CD4-positive, alpha-beta T cell treated with Interleukin-15 for 4 hours (primary cell): ENCODE measurements at regions not wholly inside any gene's neighbourhood (a gene's known extent, or its start where the extent isn't known, plus 50 kb on each side); places are given as distances from the start of the nearest gene placed in this dataset.

Source experiments
- DNase-seq: peaks from one replicate; pipeline ENCODE4 v3.0.0-alpha.2; 2020; ENCODE audit warnings: low spot score

DNA sequence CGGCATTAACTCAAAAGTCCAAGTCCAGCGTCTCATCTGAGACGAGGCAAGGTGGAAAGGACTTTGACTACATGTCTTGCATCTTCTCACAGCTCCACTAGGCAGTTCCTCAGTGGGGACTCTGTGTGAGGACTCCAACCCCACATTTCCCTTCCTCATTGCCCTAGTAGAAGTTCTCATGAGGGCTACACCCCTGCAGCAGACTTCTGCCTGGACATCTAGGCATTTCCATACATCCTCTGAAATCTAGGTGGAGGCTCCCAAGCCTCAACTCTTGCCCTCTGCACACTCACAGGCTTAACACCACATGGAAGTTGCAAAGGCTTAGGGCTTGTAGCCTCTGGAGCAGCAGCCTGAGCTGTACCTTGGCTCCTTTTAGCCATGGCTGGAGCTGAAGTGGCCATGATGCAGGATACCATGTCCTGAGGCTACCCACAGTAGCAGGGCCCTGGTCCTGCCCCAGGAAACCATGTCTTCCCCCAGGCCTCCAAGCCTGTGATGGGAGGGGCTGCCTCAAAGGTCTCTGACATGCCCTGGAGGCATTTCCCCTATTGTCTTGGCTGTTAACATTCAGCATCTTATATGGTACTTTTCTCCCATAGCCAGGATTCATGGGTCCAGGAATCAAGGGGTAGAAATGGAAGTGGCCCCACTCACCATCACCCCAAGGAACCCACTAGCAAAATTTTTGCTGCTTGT, 194.6 kb upstream of the KCNG1 start:
- no peak for DNase-seq

DNA sequence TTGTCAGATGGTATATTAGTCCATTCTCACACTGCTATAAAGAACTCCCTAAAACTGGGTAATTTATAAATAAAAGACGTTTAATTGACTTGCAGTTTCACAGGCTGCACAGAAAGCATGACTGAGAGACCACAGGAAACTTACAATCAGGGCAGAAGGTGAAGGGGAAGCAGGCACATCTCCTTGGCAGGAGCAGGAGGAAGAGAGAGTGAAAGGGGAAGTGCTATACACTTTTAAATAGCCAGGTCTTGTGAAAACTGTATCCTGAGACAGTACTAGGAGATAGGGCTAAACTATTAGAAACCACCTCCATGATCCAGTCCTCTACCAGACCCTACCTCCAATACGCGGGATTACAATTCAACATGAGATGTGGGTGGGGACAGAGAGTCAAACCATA, 193.9 kb upstream of the KCNG1 start:
- DNase-seq, result no peak

- DNase-seq, result no peak
These were observed 189.9 kb upstream of the KCNG1 start for GRCh38 chr20:51212816-51213215.

- no peak for DNase-seq
These were observed 188.3 kb upstream of the KCNG1 start for GRCh38 chr20:51211191-51211590.

GRCh38 chr20:51210084-51210483, 187.2 kb upstream of the KCNG1 start:
- DNase-seq, result no peak

DNA sequence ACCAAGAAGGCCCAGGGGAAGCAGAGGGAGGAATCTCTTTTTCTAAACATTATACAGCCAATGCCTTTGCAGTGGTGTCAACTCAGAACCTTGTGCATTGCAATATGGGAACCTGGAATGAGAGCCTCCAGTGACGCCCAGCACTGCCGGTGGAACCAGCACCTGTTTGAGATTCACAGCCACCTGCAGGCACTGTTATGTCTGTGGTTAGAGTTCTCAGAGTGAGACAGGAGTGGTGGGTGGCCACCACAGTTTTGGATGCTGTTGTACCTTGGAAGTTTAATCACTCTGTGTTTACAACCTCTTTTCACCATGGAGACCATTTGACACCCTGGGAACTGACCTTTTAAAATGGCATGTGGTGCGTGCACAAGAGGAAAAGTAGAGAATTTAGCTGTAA, 185.3 kb upstream of the KCNG1 start:
- DNase-seq, result no peak

DNA sequence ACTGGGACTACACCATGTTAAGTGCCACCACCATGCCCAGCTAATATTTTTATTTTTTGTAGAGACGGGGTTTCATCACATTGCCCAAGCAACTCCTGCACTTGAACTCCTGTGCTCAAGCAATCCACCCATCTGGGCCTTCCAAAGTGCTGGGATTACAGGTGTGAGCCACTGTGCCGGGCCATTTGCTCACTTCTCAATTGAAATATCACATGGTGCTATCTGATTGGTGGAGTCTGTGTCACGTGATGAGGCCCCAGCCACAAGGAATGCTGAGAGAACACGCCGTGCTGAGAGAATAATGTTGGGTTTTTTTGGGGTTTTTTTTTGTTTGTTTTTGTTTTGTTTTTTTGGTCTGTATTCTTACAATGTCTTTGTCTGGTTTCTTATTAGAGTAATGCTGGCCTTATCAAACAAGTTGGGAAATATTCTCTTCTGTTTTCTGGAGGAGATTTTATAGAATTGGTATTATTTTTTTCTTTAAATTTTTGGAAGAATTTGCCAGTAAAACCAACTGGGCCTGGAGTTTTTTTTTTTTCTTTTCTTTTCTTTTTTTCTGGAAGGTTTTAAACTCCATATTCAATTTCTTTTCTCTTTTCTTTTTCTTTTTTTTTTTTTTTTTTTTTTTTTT, 183.2 kb upstream of the KCNG1 start:
- no peak for DNase-seq

GRCh38 chr20:51204794-51205193, 181.9 kb upstream of the KCNG1 start:
- no peak for DNase-seq

DNA sequence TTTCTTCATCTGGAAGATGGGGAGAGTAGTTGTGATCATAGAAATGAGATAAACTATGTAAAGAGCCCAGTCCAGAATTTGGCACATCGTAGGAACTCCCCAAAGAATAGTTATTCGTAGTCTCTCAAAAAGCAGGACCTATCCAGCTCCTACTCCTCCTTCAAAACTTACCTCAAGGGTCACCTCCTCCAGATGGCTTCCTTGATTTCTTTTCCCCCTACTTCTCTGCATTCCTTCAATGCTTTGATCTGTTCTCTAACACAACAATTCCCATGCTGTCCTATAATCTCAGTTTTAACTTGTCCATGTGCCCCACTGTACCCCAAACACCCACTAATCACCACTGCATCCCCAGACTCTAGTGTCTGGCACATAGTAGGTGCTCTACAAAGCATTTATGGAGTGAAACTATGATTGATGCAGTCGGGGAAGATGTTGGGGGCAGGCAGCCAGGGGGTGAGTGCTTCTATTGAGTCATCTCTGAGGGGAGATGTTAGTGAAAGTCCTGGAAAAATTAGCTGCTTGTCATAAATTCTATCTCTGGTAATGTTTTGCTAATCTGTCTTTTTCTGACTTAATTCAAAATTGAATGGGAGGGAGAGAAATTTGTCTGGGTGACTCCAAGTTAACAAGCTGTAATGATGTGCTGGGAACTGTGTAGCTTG, 181.3 kb upstream of the KCNG1 start:
- DNase-seq, result no peak

DNA sequence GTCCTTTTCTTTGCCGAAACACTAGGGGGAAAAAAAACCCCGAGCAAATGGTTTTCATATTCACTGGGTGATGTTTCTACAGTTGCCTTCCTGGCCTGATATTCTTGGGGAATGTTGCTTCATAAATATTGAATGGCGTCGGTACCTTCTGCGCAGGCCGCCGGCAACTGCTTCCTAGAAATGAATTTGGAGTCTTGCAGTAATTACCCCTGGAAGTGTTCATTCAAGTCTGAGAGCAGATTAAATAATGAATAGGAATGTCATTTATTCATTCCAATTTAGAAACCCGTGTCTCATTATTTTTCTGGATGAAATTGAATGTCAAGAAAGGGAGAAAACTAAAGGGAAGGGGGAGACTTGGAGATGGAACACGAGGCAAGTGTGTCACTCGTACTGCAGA, 179.4 kb upstream of the KCNG1 start:
- DNase-seq, result no peak

GRCh38 chr20:51199920-51200319, 177.0 kb upstream of the KCNG1 start:
- no peak for DNase-seq

DNA sequence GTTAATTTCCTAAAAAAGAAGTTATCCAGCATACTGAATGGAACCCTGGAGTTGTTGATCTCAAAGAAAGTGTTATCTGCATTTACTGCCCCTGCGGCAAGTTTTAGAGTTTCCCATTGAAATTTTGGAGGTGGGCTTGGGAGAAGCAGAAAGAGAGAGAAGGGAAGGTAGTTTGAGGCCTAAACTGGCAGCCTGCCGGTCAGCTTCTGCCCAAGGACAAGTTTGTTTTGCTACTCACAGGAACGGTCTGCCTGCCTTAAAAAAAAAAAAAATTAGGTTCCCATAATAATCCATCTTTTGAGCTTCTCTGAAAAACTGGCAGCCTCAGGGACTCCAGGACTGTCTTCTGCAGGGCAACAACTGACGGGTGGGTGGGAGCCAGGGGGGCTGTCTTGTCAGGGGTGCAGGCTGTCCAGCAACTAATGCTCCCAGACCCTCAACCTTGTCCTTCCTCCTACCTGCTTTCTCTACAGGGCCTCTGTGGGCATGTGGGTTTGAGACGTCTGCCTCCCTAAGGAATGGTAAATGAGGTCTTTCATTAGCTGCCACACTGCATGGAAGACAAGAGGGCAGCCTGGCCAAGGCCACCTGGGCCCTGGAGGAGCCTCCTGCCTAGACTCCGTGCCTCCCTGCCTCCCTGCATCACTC, 176.1 kb upstream of the KCNG1 start:
- DNase-seq, result no peak

DNA sequence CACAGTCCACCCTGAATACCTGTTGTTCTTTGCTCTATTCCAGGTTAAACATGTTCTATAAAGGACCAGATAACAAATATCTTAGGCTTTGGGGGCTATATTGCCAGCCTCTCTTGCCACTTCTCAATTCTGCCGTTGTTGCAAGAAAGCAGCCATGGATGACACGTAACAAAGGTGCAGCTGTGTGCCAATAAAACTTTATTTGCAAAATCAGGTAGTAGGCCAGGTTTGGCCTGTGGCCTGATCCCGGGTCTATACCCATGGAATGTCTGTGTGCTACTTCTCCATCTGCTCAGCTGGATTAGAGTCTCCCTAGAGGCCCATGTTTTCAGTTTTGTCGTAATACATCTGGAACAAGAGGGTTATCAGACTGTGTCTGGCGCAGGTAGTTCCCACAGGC, 175.3 kb upstream of the KCNG1 start:
- DNase-seq, result no peak

DNA sequence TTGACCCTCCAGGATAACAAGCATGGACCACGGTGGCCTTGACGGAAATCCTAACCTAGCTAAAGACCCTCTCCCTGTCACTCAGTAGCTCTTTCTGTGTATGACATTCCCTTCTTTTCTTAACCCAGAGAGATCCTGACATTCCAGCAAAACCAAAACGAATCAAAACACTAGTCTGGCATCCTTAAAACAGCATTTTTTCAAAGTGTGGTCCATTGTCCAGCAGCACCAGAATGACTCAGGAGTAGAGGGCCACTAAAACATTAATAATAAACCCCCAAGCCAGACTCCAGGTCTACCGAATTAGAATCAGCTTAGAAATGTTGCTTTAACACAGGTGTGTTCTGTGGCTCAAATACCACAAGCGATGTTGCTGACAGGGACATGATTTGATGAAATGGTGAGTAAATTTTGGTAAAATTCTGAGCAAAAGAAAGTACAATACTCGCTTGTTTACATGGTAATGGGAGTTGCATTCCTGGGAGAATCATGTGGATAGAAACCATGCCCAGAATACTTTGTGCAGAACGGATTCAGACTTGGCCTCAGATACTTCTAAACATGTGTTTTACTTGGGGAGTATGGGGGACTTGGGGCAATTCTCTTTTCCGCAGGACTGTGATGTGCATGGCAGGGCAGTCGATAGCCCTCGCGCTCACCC, 174.2 kb upstream of the KCNG1 start:
- DNase-seq, result no peak

- no peak for DNase-seq
These were observed 173.1 kb upstream of the KCNG1 start for GRCh38 chr20:51195990-51196389.

DNA sequence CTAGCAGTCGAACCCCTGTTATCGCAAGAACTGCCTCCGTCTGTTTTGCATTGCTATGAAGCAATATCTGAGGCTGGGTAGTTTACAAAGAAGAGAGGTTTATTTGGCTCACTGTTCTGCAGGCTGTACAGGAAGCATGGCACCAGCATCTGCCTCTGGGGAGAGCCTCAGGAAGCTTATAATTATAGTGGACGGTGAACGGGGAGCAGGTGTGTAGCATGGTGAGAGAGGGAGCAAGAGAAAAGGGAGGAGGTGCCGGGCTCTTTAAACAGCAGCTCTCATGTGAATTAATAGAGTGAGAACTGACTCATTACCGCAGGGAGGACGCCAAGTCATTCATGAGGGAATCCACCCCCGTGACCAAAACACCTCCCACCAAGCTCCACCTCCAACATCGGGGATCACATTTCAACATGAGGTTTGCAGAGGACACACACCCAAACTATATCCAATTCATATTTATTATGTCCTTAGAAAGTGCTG, 172.6 kb upstream of the KCNG1 start:
- no peak for DNase-seq

- no peak for DNase-seq
These were observed 170.3 kb upstream of the KCNG1 start for GRCh38 chr20:51193066-51193772.

GRCh38 chr20:51190783-51191180, 167.9 kb upstream of the KCNG1 start:
- DNase-seq, result no peak

GRCh38 chr20:51189814-51190782, 167.2 kb upstream of the KCNG1 start:
- DNase-seq, result no peak

GRCh38 chr20:51188941-51189340, 166.0 kb upstream of the KCNG1 start:
- DNase-seq, result no peak
